ENCODE measurements at regions not wholly inside any gene's neighbourhood (a gene's known extent, or its start where the extent isn't known, plus 50 kb on each side); places are given as distances from the start of the nearest gene placed in this dataset.

GRCh38 chr1:164021813-164022212 lies 537.2 kb upstream of the PBX1 start:
- Histone ChIP-seq H3K27ac (ENCODE audit: control insufficient read depth, insufficient read depth) (no peak overlapping the region), H3K36me3 (ENCODE audit: control insufficient read depth in 2 of 2, insufficient read depth in 2 of 2, low read length in 1 of 2) (no peaks in the 10 kb centered on the region), H3K9ac (ENCODE audit: control insufficient read depth, insufficient read depth, low read length) (no peak overlapping the region), H3K4me1 (ENCODE audit: control insufficient read depth, insufficient read depth, low read length) (no peaks in the 10 kb centered on the region), H3K4me3 (no peak overlapping the region), H3K9me3 (replicated peaks; ENCODE audit: control insufficient read depth, insufficient read depth, low read length) (no peaks in the 10 kb centered on the region; the same call in 2 of the 3 replicates), H3K79me2 (ENCODE audit: control insufficient read depth, insufficient read depth, low read length) (no peaks in the 10 kb centered on the region), H4K20me1 (ENCODE audit: control insufficient read depth, insufficient read depth) (no peaks in the 10 kb centered on the region), H3K27me3 (replicated peaks in 1 of 2; ENCODE audit: control insufficient read depth in 2 of 2, insufficient read depth in 2 of 2, low read length in 1 of 2) (no peaks in the 10 kb centered on the region), H2AFZ (ENCODE audit: control insufficient read depth, low read depth, low read length) (no peak overlapping the region), H3K4me2 (ENCODE audit: control insufficient read depth, insufficient read depth) (no peak overlapping the region)
- BruUV-seq (replicated peaks), result no TSS peak
- ChIA-PET RAD21 (ENCODE audit: unreplicated experiment) (no interaction called here), CTCF (no interaction called here), SMC1A (ENCODE audit: uncharacterized antibody, unreplicated experiment) (no interaction called here), POLR2A (no interaction called here)
- DNase-seq (ENCODE audit: low read depth, low spot score) (no peak), ATAC-seq (no peak), FAIRE-seq (no peak)
- WGBS (ENCODE audit: insufficient coverage, insufficient replicate concordance, low lambda C conversion rate, missing lambda C conversion rate), result 6% methylated on average over 1 of the region's 1 CpG
- intact Hi-C loops (cut with micrococcal nuclease; ENCODE audit: unreplicated experiment), result no loop called here
- in situ Hi-C loops (cut with MboI), result no loop called here
- TF ChIP-seq ZBTB4 (CRISPR knock-in tag; IDR thresholded peaks at IDR 0.05) (no peak), TAF1 (IDR thresholded peaks at IDR 0.05; ENCODE audit: borderline replicate concordance, low read depth, low read length) (no peak), PKNOX1 (IDR thresholded peaks at IDR 0.05) (no peak)

GRCh38 chr1:164033782-164034181 lies 525.2 kb upstream of the PBX1 start:
- Histone ChIP-seq H3K9ac (ENCODE audit: control insufficient read depth, insufficient read depth, low read length) (no peak overlapping the region), H3K4me2 (ENCODE audit: control insufficient read depth, insufficient read depth) (no peak overlapping the region), H3K4me3 (no peak overlapping the region), H3K79me2 (ENCODE audit: control insufficient read depth, insufficient read depth, low read length) (no peaks in the 10 kb centered on the region), H2AFZ (ENCODE audit: control insufficient read depth, low read depth, low read length) (no peak overlapping the region), H3K27ac (ENCODE audit: control insufficient read depth, insufficient read depth) (no peak overlapping the region), H3K4me1 (ENCODE audit: control insufficient read depth, insufficient read depth, low read length) (no peaks in the 10 kb centered on the region), H4K20me1 (ENCODE audit: control insufficient read depth, insufficient read depth) (no peaks in the 10 kb centered on the region), H3K9me3 (replicated peaks; ENCODE audit: control insufficient read depth, insufficient read depth, low read length) (no peaks in the 10 kb centered on the region), H3K36me3 (ENCODE audit: control insufficient read depth in 2 of 2, insufficient read depth in 2 of 2, low read length in 1 of 2) (no peaks in the 10 kb centered on the region), H3K27me3 (replicated peaks in 1 of 2; ENCODE audit: control insufficient read depth in 2 of 2, insufficient read depth in 2 of 2, low read length in 1 of 2) (no peaks in the 10 kb centered on the region)
- DNase-seq (ENCODE audit: low read depth, low spot score), result no peak
- SMC1A ChIA-PET (ENCODE audit: uncharacterized antibody, unreplicated experiment), result no interaction called here
- intact Hi-C loops (cut with micrococcal nuclease; ENCODE audit: unreplicated experiment) (no loop called here), in situ Hi-C loops (cut with MboI) (no loop called here)
- ATAC-seq, result no peak
- RAD21 ChIA-PET (ENCODE audit: unreplicated experiment), result no interaction called here
- CTCF ChIA-PET, result interaction anchor here (1.1 kb wide), 1 partner anchor 14 kb away, joined by 3 read pairs; no protein-coding TSS in a partner anchor
- no peak for FAIRE-seq
- TF ChIP-seq IKZF1 (conservative IDR thresholded peaks at IDR 0.05) (no peak), CHD2 (IDR thresholded peaks at IDR 0.05; ENCODE audit: borderline replicate concordance, low read depth, low read length) (no peak), RELB (IDR thresholded peaks at IDR 0.05; ENCODE audit: low read depth) (no peak), FOS (IDR thresholded peaks at IDR 0.05; ENCODE audit: borderline replicate concordance, extremely low read depth, insufficient read length) (no peak)
- 20% methylated on average over 1 of the region's 1 CpG for WGBS (ENCODE audit: insufficient coverage, insufficient replicate concordance, low lambda C conversion rate, missing lambda C conversion rate)
- no TSS peak for BruUV-seq (replicated peaks)
- POLR2A ChIA-PET, result no interaction called here
